NCI-H2227 (cell line): ENCODE measurements at regions not wholly inside any gene's neighbourhood (a gene's known extent, or its start where the extent isn't known, plus 50 kb on each side); places are given as distances from the start of the nearest gene placed in this dataset.
"Not testable (repeated sequence)": the region's sequence is repeated elsewhere in the genome, so short reads cannot be mapped to it uniquely, and the experiment has no call there.

Experiments used
- DNase-seq: peaks from one replicate; lab custom pipeline; 2025; ENCODE audit not compliant: unreplicated experiment; lab: John Stamatoyannopoulos, UW

GRCh38 chr14:106487600-106487999, 961.2 kb downstream of the TMEM121 start:
- DNase-seq: no peak

- DNase-seq: no peak
Measured at GRCh38 chr14:106488291-106488690, 961.9 kb downstream of the TMEM121 start.

DNA sequence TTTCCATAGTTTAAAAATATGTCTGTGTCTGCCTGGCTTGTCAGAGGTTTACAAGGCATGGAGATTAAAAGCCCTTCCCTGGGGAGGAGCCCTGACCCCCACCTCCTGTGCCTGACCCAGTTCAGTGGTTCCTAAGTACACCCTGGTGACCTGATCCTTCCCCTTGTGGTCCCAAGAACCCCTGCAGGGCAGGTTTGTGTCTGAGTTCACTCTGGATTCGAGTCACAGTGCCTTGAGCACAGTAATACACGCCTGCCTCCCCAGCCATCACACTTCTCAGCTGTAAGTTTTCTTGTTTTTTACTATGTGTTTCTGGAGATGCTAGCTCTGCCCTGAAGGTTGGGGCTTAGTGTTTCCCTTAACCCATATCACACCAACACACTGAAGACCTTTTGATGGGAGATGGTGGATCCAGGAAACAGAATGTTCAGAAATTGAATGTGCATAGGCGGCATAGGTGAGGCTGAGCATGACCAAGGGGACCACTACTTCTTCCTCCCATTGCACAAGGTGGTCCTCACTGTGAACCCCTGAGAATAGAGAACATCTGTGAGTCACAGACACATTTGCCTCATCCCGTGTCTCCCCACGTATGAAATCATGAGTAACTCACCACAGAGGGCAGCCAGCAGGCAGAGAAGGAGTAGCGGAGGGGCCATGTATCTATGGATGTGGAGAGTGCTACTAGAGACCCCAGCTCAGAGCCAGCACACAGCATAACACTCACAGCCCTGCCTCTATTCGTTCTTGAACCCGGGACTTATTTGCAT, 962.9 kb downstream of the TMEM121 start:
- no peak for DNase-seq

- no peak for DNase-seq
Measured at GRCh38 chr14:106490442-106490841, 964.1 kb downstream of the TMEM121 start.

- DNase-seq: no peak
Measured at GRCh38 chr14:106491851-106492250, 965.5 kb downstream of the TMEM121 start.

- DNase-seq: no peak
Measured at GRCh38 chr14:106493962-106494823, 967.8 kb downstream of the TMEM121 start.

GRCh38 chr14:106500571-106500970, 974.2 kb downstream of the TMEM121 start:
- DNase-seq: no peak

DNA sequence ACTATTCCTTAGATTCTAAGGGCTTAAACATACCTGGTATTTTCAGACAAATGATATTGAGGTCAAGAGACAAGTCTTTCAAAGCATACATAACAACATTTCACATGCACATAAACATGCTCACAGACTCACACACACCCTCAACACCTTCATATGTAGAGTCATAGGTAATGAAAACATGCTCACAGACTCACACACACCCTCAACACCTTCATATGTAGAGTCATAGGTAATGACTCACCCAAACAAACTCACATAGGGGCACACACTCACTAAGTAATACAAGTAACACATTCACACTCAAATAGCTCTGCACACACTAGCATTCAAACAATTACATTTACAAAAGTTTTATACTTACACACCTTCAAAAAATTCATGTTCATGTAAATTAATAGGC, 975.5 kb downstream of the TMEM121 start:
- no peak for DNase-seq

DNA sequence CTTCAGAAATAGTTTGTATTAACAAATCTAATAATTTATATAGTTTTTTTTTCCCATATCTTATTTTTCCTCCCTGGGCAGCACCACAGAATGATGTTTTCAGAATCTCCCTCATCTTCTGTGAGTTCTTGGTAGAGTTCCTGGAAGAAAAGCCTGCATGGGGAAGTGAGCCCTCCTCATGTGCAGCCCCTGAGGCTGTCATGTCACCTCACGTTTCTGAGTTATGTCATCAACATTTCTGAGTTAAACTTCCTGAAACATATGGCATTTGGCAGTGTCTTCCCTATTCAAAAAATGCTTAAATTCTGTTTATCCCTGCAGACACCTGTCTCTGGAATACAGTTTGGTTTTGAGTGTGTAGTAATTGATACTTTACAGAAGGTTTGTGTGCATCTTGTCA, 979.0 kb downstream of the TMEM121 start:
- no peak for DNase-seq

DNA sequence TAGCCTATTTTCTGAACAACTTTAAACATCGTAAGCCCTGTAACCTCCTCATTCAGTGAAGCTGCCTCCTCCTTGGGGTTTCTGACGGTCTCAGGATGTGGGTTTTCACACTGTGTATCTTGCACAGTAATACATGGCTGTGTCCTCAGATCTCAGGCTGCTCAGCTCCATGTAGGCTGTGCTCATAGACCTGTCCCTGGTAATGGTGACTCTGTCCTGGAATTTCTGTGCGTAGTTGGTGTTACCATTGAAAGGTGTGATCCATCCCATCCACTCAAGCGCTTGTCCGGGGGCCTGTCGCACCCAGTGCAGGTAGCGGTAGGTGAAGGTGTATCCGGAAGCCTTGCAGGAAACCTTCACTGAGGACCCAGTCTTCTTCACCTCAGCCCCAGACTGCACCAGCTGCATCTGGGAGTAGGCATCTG, 980.5 kb downstream of the TMEM121 start:
- DNase-seq: no peak

GRCh38 chr14:106507354-106507753, 981.0 kb downstream of the TMEM121 start:
- no peak for DNase-seq

- DNase-seq: no peak
Measured at GRCh38 chr14:106508216-106508615, 981.8 kb downstream of the TMEM121 start.

DNA sequence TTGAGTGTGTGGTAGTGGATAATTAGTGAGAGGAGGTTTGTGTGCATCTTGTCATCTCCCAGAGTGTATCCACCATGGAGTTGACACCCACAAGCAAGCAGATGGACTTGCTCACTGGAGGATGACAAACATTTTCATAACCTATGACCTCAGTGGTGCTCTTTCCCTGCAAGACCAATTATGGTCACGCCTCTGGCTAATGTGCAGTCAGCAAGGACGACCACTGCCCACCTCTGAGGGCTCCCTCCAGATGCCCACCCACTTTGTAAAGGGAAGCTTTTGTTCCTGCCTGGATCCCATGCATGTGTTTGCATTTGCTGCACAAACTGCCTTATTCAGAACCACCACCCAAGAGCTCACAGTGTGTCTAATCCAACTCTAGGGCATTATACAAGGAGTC, 982.8 kb downstream of the TMEM121 start:
- no peak for DNase-seq

DNA sequence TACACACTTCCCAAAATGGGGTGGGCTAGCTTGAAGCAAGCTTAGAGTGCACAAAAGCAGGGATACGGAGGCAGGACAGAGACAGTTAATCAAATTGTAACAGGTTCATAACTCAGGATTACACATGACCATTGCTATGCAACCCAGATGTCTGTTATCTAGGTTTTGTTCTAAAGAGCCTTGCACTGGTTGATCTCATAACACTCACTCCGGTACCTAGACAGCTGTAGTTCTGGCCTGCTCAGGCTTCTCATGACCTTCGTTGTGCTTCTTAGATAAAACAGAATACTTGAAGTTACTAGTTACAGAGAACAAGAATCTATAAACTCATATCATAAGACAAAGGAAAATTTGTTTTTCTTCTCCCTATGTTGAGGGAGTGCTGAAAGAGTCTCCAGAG, 983.4 kb downstream of the TMEM121 start:
- no peak for DNase-seq

- DNase-seq: no peak
Measured at GRCh38 chr14:106511006-106511799, 984.8 kb downstream of the TMEM121 start.

DNA sequence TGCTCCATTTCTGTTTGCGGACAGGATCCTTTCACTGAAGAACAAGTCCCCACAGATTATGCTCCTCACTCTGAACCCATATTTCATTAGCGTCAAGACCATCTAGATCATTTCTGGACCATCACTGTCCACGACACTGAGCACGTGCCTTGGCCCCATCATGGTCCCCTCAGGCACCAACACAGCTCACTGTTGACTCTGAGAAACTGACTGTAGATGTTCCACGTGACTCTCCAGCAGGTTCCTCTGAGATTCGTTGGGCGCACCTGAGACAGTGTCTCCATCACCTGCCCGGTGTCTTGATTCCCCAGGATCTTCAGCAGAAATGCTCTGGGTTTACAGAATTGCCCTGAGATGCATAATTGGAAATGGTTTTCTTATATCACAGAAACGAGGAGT, 985.4 kb downstream of the TMEM121 start:
- no peak for DNase-seq

GRCh38 chr14:106513302-106513701, 986.9 kb downstream of the TMEM121 start:
- DNase-seq: no peak

- no peak for DNase-seq
Measured at GRCh38 chr14:106518054-106518943, 991.9 kb downstream of the TMEM121 start.

DNA sequence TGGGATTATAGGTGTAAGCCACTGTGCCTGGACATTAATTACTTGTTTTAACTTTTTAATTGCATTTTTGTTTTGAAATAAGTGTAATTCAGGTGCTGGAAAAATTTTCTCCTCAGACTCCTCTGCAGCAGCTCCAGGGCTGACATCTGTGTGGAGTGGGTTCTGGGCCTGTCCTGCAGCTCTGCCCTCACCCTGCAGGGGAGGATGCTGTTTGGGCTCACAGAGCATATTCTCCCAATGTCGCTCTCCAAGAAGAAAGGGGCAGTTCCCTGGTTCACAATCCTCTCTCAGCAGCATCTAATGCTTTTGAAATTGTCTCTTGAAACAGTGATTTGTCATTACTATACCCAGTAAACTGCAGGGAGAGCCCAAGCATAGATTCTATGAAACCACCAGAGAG, 995.7 kb downstream of the TMEM121 start:
- not testable (repeated sequence) for DNase-seq

DNA sequence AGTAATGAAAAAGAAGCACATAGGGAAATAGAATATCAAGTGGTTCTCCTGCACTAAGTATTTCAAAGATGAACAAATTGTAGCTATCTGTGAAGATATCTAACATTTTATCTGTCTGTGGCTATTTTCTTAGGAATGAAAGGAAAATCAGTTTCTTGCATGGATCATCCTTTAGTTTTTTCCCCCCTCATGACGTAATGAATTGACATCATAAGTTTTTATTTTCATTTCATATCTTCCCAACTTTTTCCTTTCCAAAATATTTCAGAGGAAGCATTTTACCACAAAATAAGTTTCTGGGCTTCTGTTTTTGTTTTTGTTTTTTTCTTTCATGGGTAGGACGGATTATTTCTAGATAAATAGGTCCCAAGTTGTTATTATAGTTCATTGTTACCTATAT, 996.6 kb downstream of the TMEM121 start:
- no peak for DNase-seq
